WI38 (cell line): ENCODE measurements at regions not wholly inside any gene's neighbourhood (a gene's known extent, or its start where the extent isn't known, plus 50 kb on each side); places are given as distances from the start of the nearest gene placed in this dataset.

Experiments used
- H3K4me3 ChIP-seq: 2 replicates; pipeline ENCODE4 v1.5.1; 2011; ENCODE audit warnings: low read depth, mild to moderate bottlenecking, control low read depth, low read length
- TF ChIP-seq, protein P1 (sequence below): IDR thresholded peaks from 2 replicates; pipeline ENCODE4 v1.5.1; 2012; ENCODE audit warnings: low read depth, mild to moderate bottlenecking, control low read depth, low read length

- no peak overlapping the region for H3K4me3 ChIP-seq
- TF ChIP-seq, protein P1, sequence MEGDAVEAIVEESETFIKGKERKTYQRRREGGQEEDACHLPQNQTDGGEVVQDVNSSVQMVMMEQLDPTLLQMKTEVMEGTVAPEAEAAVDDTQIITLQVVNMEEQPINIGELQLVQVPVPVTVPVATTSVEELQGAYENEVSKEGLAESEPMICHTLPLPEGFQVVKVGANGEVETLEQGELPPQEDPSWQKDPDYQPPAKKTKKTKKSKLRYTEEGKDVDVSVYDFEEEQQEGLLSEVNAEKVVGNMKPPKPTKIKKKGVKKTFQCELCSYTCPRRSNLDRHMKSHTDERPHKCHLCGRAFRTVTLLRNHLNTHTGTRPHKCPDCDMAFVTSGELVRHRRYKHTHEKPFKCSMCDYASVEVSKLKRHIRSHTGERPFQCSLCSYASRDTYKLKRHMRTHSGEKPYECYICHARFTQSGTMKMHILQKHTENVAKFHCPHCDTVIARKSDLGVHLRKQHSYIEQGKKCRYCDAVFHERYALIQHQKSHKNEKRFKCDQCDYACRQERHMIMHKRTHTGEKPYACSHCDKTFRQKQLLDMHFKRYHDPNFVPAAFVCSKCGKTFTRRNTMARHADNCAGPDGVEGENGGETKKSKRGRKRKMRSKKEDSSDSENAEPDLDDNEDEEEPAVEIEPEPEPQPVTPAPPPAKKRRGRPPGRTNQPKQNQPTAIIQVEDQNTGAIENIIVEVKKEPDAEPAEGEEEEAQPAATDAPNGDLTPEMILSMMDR: no peak
Observed at GRCh38 chr21:41559658-41560631, 52.0 kb upstream of the TMPRSS2 start.

DNA sequence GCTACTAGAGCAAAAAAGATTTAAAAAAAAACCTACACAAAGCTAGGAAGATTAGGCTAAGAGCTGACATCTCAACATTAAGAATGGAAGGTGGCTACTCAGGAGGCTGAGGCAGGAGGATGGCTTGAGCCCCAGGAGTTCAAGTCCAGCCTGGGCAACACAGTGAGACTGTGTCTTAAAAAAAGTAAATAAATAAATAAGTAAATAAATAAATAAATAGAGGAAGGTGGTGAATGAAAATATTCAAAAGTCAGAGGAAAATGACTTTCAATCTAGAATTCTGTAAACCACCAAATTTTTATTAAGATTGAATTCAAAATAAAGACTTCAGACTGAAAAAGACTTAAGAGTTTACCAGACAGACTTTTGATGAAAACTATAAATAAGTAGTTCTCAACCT lies 50.9 kb upstream of the TMPRSS2 start:
- H3K4me3 ChIP-seq: no peak overlapping the region
- TF ChIP-seq, protein P1: no peak

DNA sequence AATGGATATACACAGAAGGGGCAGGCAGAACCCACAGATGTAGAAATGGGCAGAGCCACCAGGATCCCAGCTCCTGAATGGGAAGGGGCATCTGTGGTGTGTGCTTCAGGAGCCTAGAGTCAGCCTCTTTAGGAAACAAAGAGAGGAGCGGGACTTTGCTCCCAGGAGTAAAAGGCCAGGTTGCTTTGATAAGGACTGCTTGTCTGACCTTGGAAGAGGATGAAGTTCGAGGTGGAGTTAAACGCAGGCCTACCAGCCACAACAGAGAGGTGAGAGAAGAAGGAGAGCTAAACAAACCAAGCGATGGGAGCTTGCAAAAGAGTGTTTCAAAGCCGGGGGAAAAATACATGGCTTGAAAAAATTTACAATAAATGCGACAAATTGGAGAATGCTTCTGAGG lies 49.9 kb upstream of the TMPRSS2 start:
- no peak overlapping the region for H3K4me3 ChIP-seq
- TF ChIP-seq, protein P1: no peak
